ENCODE measurements at regions not wholly inside any gene's neighbourhood (a gene's known extent, or its start where the extent isn't known, plus 50 kb on each side); places are given as distances from the start of the nearest gene placed in this dataset.

DNA sequence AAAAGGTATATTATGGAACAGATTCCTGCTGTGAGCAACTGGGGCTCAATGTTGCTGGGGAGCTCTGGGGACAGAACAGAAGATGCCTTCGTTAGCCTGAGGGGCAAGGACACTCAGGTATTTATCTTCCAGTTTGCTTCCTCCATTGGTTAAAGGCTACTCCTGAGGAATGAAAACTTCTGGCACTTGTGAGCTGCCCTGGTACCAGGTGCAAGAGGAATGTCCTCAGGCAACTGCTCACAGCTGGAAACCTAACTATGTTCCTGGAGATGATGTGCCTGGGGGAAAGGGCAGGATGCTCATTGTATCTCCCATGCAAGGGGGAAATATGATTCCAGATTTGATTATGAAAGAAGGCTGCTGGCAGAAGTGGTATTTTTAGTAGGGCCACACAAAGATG, 54.0 kb upstream of the BBX start:
- TF ChIP-seq, protein P1, sequence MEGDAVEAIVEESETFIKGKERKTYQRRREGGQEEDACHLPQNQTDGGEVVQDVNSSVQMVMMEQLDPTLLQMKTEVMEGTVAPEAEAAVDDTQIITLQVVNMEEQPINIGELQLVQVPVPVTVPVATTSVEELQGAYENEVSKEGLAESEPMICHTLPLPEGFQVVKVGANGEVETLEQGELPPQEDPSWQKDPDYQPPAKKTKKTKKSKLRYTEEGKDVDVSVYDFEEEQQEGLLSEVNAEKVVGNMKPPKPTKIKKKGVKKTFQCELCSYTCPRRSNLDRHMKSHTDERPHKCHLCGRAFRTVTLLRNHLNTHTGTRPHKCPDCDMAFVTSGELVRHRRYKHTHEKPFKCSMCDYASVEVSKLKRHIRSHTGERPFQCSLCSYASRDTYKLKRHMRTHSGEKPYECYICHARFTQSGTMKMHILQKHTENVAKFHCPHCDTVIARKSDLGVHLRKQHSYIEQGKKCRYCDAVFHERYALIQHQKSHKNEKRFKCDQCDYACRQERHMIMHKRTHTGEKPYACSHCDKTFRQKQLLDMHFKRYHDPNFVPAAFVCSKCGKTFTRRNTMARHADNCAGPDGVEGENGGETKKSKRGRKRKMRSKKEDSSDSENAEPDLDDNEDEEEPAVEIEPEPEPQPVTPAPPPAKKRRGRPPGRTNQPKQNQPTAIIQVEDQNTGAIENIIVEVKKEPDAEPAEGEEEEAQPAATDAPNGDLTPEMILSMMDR (IDR thresholded peaks at IDR 0.05): no peak
- no peak for TF ChIP-seq POLR2A (IDR thresholded peaks at IDR 0.05)

Data from thyroid gland (tissue), 4 donors.